HepG2 (cell line): ENCODE measurements at regions not wholly inside any gene's neighbourhood (a gene's known extent, or its start where the extent isn't known, plus 50 kb on each side); places are given as distances from the start of the nearest gene placed in this dataset.

Source experiments
- ATAC-seq: fragments of 200-7000 bp; cut with Tn5 transposase; 3 replicates; pipeline ENCODE4 v1.9.1; 2020; ENCODE audit warnings: mild to moderate bottlenecking, moderate library complexity
- BruUV-seq: library from RNA; stranded (reverse); fragments of 400-500 nt; replicated peaks from 2 replicates; lab custom pipeline; 2021; lab: Mats Ljungman, UMichigan
- CTCF ChIA-PET: fragments of 300-600 bp; formaldehyde crosslinking; extraction: SDS; loops from one replicate; lab custom pipeline; 2021; ENCODE audit warnings: low total read pairs, inconsistent platforms, low intra/inter-chr PET ratio; lab: Yijun Ruan, JAX
- POLR2A ChIA-PET: fragments of 350-600 bp; sonication (Branson Sonifier 250); formaldehyde crosslinking; loops from one replicate; lab custom pipeline; 2020; ENCODE audit warnings: antibody characterized with exemption, inconsistent platforms; lab: Yijun Ruan, JAX
- DNase-seq: peaks from one replicate; pipeline ENCODE4 v3.0.0-alpha.2; 2015; ENCODE audit warnings: low spot score
- FAIRE-seq: peaks from 3 replicates; lab custom pipeline; 2011; peaks lifted over from hg19 to GRCh38; lab: Jason Lieb, UNC
- H2AFZ ChIP-seq: one replicate; pipeline ENCODE4 v1.6.1; 2011; ENCODE audit warnings: low read length, inconsistent platforms
- H3K27ac ChIP-seq: fragments of 300-600 bp; 3 replicates; pipeline ENCODE4 v1.8.0; 2011; ENCODE audit warnings: mixed run types, mild to moderate bottlenecking, mixed read lengths, low read length, inconsistent platforms; ENCODE audit not compliant: insufficient read depth; ENCODE audit errors: extremely low read length
- H3K27me3 ChIP-seq, 2 experiments: fragments of 200-600 bp in 1 of 2; 2 replicates in 1 of 2; 3 replicates in 1 of 2; pipeline versions ENCODE4 v1.6.0 to v1.8.0; 2011; ENCODE audit warnings: low read length in 2 of 2, mild to moderate bottlenecking in 2 of 2, moderate library complexity in 2 of 2, inconsistent platforms in 1 of 2; ENCODE audit not compliant: insufficient read depth in 2 of 2, control insufficient read depth in 1 of 2
- H3K36me3 ChIP-seq, 2 experiments: fragments of 200-600 bp in 1 of 2; replicated peaks in 1 of 2; 2 replicates in 1 of 2; 3 replicates in 1 of 2; pipeline versions ENCODE4 v1.5.1 to v1.8.0; 2011; ENCODE audit warnings: low read length in 2 of 2, inconsistent platforms in 1 of 2; ENCODE audit not compliant: insufficient read depth in 2 of 2, control insufficient read depth in 1 of 2
- H3K4me1 ChIP-seq: 2 replicates; pipeline ENCODE4 v1.5.1; 2012; ENCODE audit warnings: low read length, inconsistent platforms; ENCODE audit not compliant: insufficient read depth
- H3K4me2 ChIP-seq: 2 replicates; pipeline ENCODE4 v1.6.0; 2011; ENCODE audit warnings: low read depth, low read length, inconsistent platforms
- H3K4me3 ChIP-seq, 3 experiments: fragments of 200-600 bp in 1 of 3; sonication (generic), shearing (Covaris generic) in 1 of 3; replicated peaks in 1 of 3; 2 replicates each; pipeline ENCODE4 v1.5.1; 2011 to 2016; ENCODE audit warnings: low read length in 3 of 3, inconsistent platforms in 2 of 3, low read depth in 2 of 3, mild to moderate bottlenecking in 2 of 3, control low read depth in 1 of 3, mixed read lengths in 1 of 3; ENCODE audit not compliant: insufficient read depth in 1 of 3
- H3K79me2 ChIP-seq: one replicate; pipeline ENCODE4 v1.6.1; 2011; ENCODE audit warnings: low read length, inconsistent platforms; ENCODE audit not compliant: insufficient read depth
- H3K9ac ChIP-seq: 2 replicates; pipeline ENCODE4 v1.6.0; 2011; ENCODE audit warnings: mild to moderate bottlenecking, low read depth, low read length, inconsistent platforms; ENCODE audit not compliant: insufficient read depth
- H3K9me3 ChIP-seq: 2 replicates; pipeline ENCODE4 v1.5.1; 2012; ENCODE audit warnings: mild to moderate bottlenecking, low read length
- H4K20me1 ChIP-seq: 2 replicates; pipeline ENCODE4 v1.6.0; 2011; ENCODE audit warnings: inconsistent platforms, mild to moderate bottlenecking, low read length, moderate library complexity; ENCODE audit not compliant: insufficient read depth
- REXO4 ChIP-seq: sonication (generic); formaldehyde crosslinking; IDR thresholded peaks from 2 replicates; pipeline ENCODE4 v1.8.0; 2022; ENCODE audit warnings: missing genetic modification reagents, mild to moderate bottlenecking, borderline replicate concordance
- SIX4 ChIP-seq: sonication (generic); formaldehyde crosslinking; IDR thresholded peaks from 2 replicates; pipeline ENCODE4 v1.4.0; 2020; ENCODE audit warnings: missing genetic modification reagents
- SMC3 ChIP-seq: IDR thresholded peaks from 2 replicates; pipeline ENCODE4 v1.6.1; 2011; ENCODE audit warnings: low read length, improper control_type of control experiment
- STAG1 ChIP-seq: sonication (generic); formaldehyde crosslinking; IDR thresholded peaks from 2 replicates; pipeline ENCODE4 v1.4.0; 2020; ENCODE audit warnings: missing genetic modification reagents
- TEAD3 ChIP-seq: optimal IDR thresholded peaks from 2 replicates; pipeline ENCODE3; 2016; ENCODE audit warnings: borderline replicate concordance
- ZKSCAN5 ChIP-seq: sonication (generic); formaldehyde crosslinking; IDR thresholded peaks from 2 replicates; pipeline ENCODE4 v1.5.1; 2020; ENCODE audit warnings: mild to moderate bottlenecking, missing genetic modification reagents
- ZNF615 ChIP-seq: sonication (generic); formaldehyde crosslinking; IDR thresholded peaks from 2 replicates; pipeline ENCODE4 v1.5.0; 2020; ENCODE audit warnings: mild to moderate bottlenecking, missing genetic modification reagents, borderline replicate concordance
- WGBS: methylation state at CpG from one replicate; pipeline ENCODE4 v1.1.6; 2017; ENCODE audit warnings: low lambda C conversion rate; 5-methylcytosine and 5-hydroxymethylcytosine counted together
- in situ Hi-C: cut with HindIII; loops from 2 replicates; pipeline ENCODE4 v1.10.0; 2017; ENCODE audit warnings: low pct_unique_long_range_greater_than_20kb; ENCODE audit not compliant: extremely low pct_ligation_motif_present
- intact Hi-C: fragments of 100-400 bp; cut with micrococcal nuclease; formaldehyde crosslinking; loops from one replicate; pipeline ENCODE4 v1.10.0; 2022; ENCODE audit not compliant: unreplicated experiment
- TF ChIP-seq, protein P1 (sequence below): sonication (generic); formaldehyde crosslinking; IDR thresholded peaks from 2 replicates; pipeline ENCODE4 v1.4.0; 2020; ENCODE audit warnings: missing genetic modification reagents
- TF ChIP-seq, protein P2 (sequence below): sonication (generic); formaldehyde crosslinking; IDR thresholded peaks from 2 replicates; pipeline ENCODE4 v1.5.0; 2020; ENCODE audit warnings: mild to moderate bottlenecking, missing genetic modification reagents, moderate library complexity
- TF ChIP-seq, protein P3 (sequence below): sonication (generic); formaldehyde crosslinking; IDR thresholded peaks from 2 replicates; pipeline ENCODE4 v1.8.0; 2022; ENCODE audit warnings: mild to moderate bottlenecking, missing genetic modification reagents, borderline replicate concordance

DNA sequence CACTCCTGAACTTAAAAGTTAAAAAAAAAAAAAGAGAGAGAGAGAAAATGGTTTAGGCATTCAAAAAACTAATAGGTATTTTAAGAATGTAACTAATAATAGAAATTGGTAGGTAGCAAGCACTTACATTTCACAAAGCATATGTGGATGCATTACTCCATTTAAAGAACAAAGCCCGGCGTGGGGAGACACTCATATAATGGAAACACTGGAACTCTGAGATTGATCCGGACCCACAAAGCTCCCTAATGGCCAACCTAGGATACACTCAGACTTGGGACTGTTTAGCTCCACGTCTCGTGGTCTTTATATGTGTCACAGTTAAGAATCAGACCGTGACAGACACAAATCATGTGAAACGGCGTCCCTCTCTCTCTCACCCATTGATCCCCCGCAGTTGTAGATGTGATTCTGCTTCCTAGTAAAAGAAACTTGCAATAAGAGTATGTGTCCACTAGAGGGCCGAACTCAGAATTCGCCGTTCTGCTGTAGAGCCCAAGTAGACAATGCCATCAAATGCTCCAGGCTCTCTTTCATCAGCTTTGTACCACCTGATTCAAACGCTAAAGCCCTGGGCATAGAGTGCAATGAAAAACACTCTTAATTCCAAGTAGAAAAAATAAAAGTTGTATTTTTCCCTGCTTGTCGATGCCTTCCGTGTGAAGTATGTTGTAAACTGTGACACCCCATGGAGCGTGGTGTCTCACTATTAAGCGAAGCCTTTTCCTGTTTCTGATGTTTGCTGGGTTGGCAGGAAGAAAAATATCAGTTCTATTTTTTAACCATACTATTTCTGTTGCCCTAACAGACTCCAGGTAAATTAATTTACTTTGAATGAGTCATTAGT is 429.0 kb upstream of the MTPN start:
- ATAC-seq, result peak; percentile 98
- H3K9me3 ChIP-seq, result no peaks in the 10 kb centered on the region
- H2AFZ ChIP-seq, result peak overlapping the region; percentile 80
- H3K9ac ChIP-seq, result no peak overlapping the region
- no peaks in the 10 kb centered on the region for H3K4me1 ChIP-seq
- no peaks in the 10 kb centered on the region for H3K36me3 ChIP-seq
- intact Hi-C loops (loop anchor here (5.0 kb wide), 1 partner anchor 1186 kb away; no protein-coding TSS in a partner anchor), in situ Hi-C loops (no loop called here)
- WGBS, result 11% methylated on average over 16 of the region's 17 CpGs
- DNase-seq, result peak; percentile 43
- H3K79me2 ChIP-seq, result no peaks in the 10 kb centered on the region
- peak overlapping the region; percentile 52 for H3K4me2 ChIP-seq
- peak; percentile 28 for FAIRE-seq
- H3K27ac ChIP-seq, result no peak overlapping the region
- no peak overlapping the region for H3K4me3 ChIP-seq
- ChIA-PET POLR2A (no interaction called here), CTCF (no interaction called here)
- TF ChIP-seq ZKSCAN5 (CRISPR knock-in tag), result no peak
- peak; percentile 18 for TF ChIP-seq TEAD3
- TF ChIP-seq, protein P1, sequence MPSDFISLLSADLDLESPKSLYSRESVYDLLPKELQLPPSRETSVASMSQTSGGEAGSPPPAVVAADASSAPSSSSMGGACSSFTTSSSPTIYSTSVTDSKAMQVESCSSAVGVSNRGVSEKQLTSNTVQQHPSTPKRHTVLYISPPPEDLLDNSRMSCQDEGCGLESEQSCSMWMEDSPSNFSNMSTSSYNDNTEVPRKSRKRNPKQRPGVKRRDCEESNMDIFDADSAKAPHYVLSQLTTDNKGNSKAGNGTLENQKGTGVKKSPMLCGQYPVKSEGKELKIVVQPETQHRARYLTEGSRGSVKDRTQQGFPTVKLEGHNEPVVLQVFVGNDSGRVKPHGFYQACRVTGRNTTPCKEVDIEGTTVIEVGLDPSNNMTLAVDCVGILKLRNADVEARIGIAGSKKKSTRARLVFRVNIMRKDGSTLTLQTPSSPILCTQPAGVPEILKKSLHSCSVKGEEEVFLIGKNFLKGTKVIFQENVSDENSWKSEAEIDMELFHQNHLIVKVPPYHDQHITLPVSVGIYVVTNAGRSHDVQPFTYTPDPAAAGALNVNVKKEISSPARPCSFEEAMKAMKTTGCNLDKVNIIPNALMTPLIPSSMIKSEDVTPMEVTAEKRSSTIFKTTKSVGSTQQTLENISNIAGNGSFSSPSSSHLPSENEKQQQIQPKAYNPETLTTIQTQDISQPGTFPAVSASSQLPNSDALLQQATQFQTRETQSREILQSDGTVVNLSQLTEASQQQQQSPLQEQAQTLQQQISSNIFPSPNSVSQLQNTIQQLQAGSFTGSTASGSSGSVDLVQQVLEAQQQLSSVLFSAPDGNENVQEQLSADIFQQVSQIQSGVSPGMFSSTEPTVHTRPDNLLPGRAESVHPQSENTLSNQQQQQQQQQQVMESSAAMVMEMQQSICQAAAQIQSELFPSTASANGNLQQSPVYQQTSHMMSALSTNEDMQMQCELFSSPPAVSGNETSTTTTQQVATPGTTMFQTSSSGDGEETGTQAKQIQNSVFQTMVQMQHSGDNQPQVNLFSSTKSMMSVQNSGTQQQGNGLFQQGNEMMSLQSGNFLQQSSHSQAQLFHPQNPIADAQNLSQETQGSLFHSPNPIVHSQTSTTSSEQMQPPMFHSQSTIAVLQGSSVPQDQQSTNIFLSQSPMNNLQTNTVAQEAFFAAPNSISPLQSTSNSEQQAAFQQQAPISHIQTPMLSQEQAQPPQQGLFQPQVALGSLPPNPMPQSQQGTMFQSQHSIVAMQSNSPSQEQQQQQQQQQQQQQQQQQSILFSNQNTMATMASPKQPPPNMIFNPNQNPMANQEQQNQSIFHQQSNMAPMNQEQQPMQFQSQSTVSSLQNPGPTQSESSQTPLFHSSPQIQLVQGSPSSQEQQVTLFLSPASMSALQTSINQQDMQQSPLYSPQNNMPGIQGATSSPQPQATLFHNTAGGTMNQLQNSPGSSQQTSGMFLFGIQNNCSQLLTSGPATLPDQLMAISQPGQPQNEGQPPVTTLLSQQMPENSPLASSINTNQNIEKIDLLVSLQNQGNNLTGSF (CRISPR knock-in tag), result no peak
- no peak for TF ChIP-seq SIX4 (CRISPR knock-in tag)
- peak; percentile 36; the same call in 1 of the 2 replicates for TF ChIP-seq STAG1 (CRISPR knock-in tag)
- TF ChIP-seq, protein P2, sequence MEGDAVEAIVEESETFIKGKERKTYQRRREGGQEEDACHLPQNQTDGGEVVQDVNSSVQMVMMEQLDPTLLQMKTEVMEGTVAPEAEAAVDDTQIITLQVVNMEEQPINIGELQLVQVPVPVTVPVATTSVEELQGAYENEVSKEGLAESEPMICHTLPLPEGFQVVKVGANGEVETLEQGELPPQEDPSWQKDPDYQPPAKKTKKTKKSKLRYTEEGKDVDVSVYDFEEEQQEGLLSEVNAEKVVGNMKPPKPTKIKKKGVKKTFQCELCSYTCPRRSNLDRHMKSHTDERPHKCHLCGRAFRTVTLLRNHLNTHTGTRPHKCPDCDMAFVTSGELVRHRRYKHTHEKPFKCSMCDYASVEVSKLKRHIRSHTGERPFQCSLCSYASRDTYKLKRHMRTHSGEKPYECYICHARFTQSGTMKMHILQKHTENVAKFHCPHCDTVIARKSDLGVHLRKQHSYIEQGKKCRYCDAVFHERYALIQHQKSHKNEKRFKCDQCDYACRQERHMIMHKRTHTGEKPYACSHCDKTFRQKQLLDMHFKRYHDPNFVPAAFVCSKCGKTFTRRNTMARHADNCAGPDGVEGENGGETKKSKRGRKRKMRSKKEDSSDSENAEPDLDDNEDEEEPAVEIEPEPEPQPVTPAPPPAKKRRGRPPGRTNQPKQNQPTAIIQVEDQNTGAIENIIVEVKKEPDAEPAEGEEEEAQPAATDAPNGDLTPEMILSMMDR (CRISPR knock-in tag), result peak; percentile 75
- no peak for TF ChIP-seq ZNF615 (CRISPR knock-in tag)
- TF ChIP-seq, protein P3, sequence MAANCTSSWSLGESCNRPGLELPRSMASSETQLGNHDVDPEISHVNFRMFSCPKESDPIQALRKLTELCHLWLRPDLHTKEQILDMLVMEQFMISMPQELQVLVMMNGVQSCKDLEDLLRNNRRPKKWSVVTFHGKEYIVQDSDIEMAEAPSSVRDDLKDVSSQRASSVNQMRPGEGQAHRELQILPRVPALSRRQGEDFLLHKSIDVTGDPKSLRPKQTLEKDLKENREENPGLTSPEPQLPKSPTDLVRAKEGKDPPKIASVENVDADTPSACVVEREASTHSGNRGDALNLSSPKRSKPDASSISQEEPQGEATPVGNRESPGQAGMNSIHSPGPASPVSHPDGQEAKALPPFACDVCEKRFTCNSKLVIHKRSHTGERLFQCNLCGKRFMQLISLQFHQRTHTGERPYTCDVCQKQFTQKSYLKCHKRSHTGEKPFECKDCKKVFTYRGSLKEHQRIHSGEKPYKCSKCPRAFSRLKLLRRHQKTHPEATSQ (CRISPR knock-in tag), result no peak
- peak; percentile 61 for TF ChIP-seq SMC3
- TF ChIP-seq REXO4 (CRISPR knock-in tag), result no peak
- BruUV-seq, result no TSS peak
- no peaks in the 10 kb centered on the region for H4K20me1 ChIP-seq
- no peaks in the 10 kb centered on the region for H3K27me3 ChIP-seq
